CD4-positive, alpha-beta T cell (primary cell): ENCODE measurements at regions not wholly inside any gene's neighbourhood (a gene's known extent, or its start where the extent isn't known, plus 50 kb on each side); places are given as distances from the start of the nearest gene placed in this dataset.

Source experiments
- ATAC-seq: fragments of 200-7000 bp; cut with Tn5 transposase; one replicate; pipeline ENCODE4 v1.10.0; 2022; ENCODE audit warnings: mild to moderate bottlenecking; ENCODE audit not compliant: poor library complexity
- CTCF ChIA-PET: fragments of 350-600 bp; sonication (Branson Sonifier 250); formaldehyde crosslinking; loops from one replicate; lab custom pipeline; 2021; ENCODE audit warnings: antibody characterized with exemption, inconsistent platforms; lab: Charles Lee
- POLR2A ChIA-PET: fragments of 350-600 bp; sonication (Branson Sonifier 250); formaldehyde crosslinking; loops from one replicate; lab custom pipeline; 2021; ENCODE audit warnings: antibody characterized with exemption, inconsistent platforms; lab: Charles Lee
- DNase-seq, 14 experiments: peaks; one replicate each; pipeline ENCODE4 v3.0.0-alpha.2; 2013 to 2020; ENCODE audit warnings: mixed read lengths in 2 of 14
- H3K27ac ChIP-seq, 2 donors: one replicate each; pipeline versions ENCODE4 v1.5.1 to v1.7.0; 2013; ENCODE audit warnings: low read length in 2 of 2, low read depth in 1 of 2, mild to moderate bottlenecking in 1 of 2
- H3K27me3 ChIP-seq, 2 experiments: 1 replicate in 1 of 2; 2 replicates in 1 of 2; pipeline versions ENCODE4 v1.6.1 to v1.7.0; 2013; ENCODE audit warnings: low read length in 2 of 2, control low read depth in 1 of 2, mild to moderate bottlenecking in 1 of 2, moderate library complexity in 1 of 2; ENCODE audit not compliant: insufficient read depth in 2 of 2, control insufficient read depth in 1 of 2
- H3K36me3 ChIP-seq: one replicate; pipeline ENCODE4 v1.6.1; 2013; ENCODE audit warnings: low read length, control low read depth; ENCODE audit not compliant: insufficient read depth
- H3K4me1 ChIP-seq: one replicate; pipeline ENCODE4 v1.6.1; 2013; ENCODE audit warnings: low read length, control low read depth; ENCODE audit not compliant: insufficient read depth
- H3K4me3 ChIP-seq: one replicate; pipeline ENCODE4 v1.5.1; 2013; ENCODE audit warnings: mild to moderate bottlenecking, low read length, moderate library complexity
- H3K9me3 ChIP-seq, 2 experiments: 1 replicate in 1 of 2; 2 replicates in 1 of 2; pipeline versions ENCODE4 v1.6.1 to v1.7.0; 2013; ENCODE audit warnings: low read length in 2 of 2, mild to moderate bottlenecking in 2 of 2, control low read depth in 1 of 2, moderate library complexity in 1 of 2; ENCODE audit not compliant: control insufficient read depth in 1 of 2, insufficient read depth in 1 of 2
- H3K27ac Mint-ChIP-seq: one replicate; pipeline ENCODE4 v1.8.0; 2020; ENCODE audit warnings: mixed read lengths
- H3K27me3 Mint-ChIP-seq: one replicate; pipeline ENCODE4 v1.8.0; 2021; ENCODE audit warnings: mixed read lengths
- H3K36me3 Mint-ChIP-seq: one replicate; pipeline ENCODE4 v1.8.0; 2021; ENCODE audit warnings: low read depth, mixed read lengths
- H3K4me1 Mint-ChIP-seq: one replicate; pipeline ENCODE4 v1.8.0; 2021; ENCODE audit warnings: low read depth, mixed read lengths
- H3K4me3 Mint-ChIP-seq: one replicate; pipeline ENCODE4 v1.8.0; 2020; ENCODE audit warnings: mild to moderate bottlenecking, mixed read lengths
- H3K9me3 Mint-ChIP-seq: one replicate; pipeline ENCODE4 v1.8.0; 2020; ENCODE audit warnings: mixed read lengths
- intact Hi-C, 2 experiments: fragments of 100-400 bp; cut with DNase I in 1 of 2; cut with micrococcal nuclease in 1 of 2; formaldehyde crosslinking; loops; one replicate each; pipeline versions ENCODE4 v1.15.1 to v1.9.0; 2023 to 2025; cut with DNase I, micrococcal nuclease
- TF ChIP-seq, protein P1 (sequence below): fragments of 200-600 bp; IDR thresholded peaks from one replicate; pipeline ENCODE4 v1.8.0; 2022; ENCODE audit warnings: antibody characterized with exemption, mild to moderate bottlenecking

DNA sequence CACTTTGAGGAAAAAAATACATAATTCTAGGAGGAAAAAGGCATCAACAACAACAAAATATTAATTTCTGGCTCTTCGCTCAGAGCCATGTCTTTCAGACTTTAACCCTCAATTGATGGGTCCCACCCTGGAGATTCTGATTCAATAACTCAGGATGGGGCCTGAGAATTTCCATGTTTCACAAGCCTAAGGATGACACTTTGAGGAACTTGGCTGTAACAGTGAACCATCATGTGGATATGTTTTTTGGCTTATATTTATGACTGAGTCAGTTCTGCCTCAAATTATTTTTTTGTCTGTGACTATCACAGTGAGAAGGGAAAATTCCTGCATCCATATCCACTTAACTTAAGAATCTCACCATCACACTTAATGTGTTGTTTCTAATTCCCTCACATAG is 504.6 kb downstream of the RASEF start:
- H3K4me1 Mint-ChIP-seq, result no peaks in the 10 kb centered on the region
- ATAC-seq, result no peak
- no peaks in the 10 kb centered on the region for H3K9me3 ChIP-seq
- no peaks in the 10 kb centered on the region for H3K27me3 Mint-ChIP-seq
- POLR2A ChIA-PET, result no interaction called here
- DNase-seq, result no peak
- H3K36me3 Mint-ChIP-seq, result no peaks in the 10 kb centered on the region
- TF ChIP-seq, protein P1, sequence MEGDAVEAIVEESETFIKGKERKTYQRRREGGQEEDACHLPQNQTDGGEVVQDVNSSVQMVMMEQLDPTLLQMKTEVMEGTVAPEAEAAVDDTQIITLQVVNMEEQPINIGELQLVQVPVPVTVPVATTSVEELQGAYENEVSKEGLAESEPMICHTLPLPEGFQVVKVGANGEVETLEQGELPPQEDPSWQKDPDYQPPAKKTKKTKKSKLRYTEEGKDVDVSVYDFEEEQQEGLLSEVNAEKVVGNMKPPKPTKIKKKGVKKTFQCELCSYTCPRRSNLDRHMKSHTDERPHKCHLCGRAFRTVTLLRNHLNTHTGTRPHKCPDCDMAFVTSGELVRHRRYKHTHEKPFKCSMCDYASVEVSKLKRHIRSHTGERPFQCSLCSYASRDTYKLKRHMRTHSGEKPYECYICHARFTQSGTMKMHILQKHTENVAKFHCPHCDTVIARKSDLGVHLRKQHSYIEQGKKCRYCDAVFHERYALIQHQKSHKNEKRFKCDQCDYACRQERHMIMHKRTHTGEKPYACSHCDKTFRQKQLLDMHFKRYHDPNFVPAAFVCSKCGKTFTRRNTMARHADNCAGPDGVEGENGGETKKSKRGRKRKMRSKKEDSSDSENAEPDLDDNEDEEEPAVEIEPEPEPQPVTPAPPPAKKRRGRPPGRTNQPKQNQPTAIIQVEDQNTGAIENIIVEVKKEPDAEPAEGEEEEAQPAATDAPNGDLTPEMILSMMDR, result no peak
- no peaks in the 10 kb centered on the region for H3K36me3 ChIP-seq
- no peak overlapping the region for H3K4me3 ChIP-seq
- H3K4me3 Mint-ChIP-seq, result no peak overlapping the region
- H3K27ac Mint-ChIP-seq, result no peak overlapping the region
- intact Hi-C loops, result no loop called here
- no peak overlapping the region for H3K27ac ChIP-seq
- H3K27me3 ChIP-seq, result no peaks in the 10 kb centered on the region
- CTCF ChIA-PET, result no interaction called here
- no peaks in the 10 kb centered on the region for H3K4me1 ChIP-seq
- no peaks in the 10 kb centered on the region for H3K9me3 Mint-ChIP-seq

DNA sequence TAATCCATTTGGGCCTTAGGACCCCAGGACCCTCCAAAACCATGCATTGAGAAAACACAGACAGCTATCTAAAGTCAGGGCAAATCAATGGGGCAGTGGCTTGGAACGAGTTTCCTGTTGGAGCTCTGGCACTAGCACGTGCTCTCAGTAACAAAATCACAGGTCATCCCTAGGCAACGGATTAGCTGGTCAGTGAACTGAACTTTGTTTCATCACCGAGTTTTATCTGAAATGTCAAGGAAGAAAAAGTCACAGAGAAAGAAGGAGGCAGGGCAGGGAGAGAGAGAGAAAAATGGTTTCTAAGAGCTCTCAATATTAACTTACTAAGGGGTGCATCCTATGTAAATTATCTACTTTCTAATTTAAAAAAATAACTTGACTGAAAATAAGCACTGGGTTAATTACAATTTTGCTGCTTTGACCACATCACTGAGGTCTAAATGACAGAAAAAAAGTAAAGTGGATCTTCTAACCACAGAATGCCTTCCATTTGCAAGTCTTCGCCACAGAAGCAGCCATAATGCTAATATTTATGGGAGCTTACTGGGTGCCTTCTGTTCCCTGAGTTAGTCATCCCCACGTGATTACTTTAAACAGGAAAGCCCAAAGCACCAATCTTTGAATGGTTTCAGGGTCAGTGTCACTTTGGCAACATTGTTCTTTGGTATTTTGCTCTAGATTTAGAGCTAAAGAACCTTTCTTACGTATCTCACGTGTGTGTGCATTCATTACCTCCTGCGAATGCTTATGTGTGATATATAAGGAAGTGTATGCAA is 503.9 kb downstream of the RASEF start:
- Mint-ChIP-seq H3K36me3 (no peaks in the 10 kb centered on the region), H3K27me3 (no peaks in the 10 kb centered on the region), H3K9me3 (no peaks in the 10 kb centered on the region), H3K27ac (no peak overlapping the region), H3K4me3 (no peak overlapping the region), H3K4me1 (no peaks in the 10 kb centered on the region)
- H3K9me3 ChIP-seq, result no peaks in the 10 kb centered on the region
- ChIA-PET POLR2A (no interaction called here), CTCF (no interaction called here)
- intact Hi-C loops, result no loop called here
- H3K4me3 ChIP-seq, result no peak overlapping the region
- no peaks in the 10 kb centered on the region for H3K4me1 ChIP-seq
- H3K27ac ChIP-seq, result no peak overlapping the region
- no peaks in the 10 kb centered on the region for H3K27me3 ChIP-seq
- DNase-seq (no peak), ATAC-seq (no peak)
- H3K36me3 ChIP-seq, result no peaks in the 10 kb centered on the region
- TF ChIP-seq, protein P1, result no peak

DNA sequence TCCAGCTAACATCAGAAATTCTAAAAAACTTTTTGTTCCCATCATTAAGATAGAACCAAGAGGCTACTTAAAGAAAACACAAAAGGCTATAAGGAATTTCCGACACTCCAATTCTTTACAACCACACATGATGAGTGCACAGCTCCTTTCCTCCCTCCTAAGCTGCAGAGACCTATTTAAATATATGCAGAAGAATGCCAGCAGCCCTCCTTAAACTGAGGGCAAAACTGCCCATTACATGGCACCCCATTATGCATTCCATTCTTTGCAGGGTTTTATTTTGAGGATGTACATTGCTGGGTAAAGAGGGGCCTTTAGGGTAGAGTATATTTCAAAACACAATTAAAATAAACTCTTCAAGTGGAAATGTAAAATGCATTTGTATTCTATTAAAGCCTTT is 502.9 kb downstream of the RASEF start:
- H3K36me3 ChIP-seq, result no peaks in the 10 kb centered on the region
- no peaks in the 10 kb centered on the region for H3K9me3 Mint-ChIP-seq
- CTCF ChIA-PET, result no interaction called here
- ATAC-seq (no peak), DNase-seq (no peak)
- H3K4me1 Mint-ChIP-seq, result no peaks in the 10 kb centered on the region
- no peak overlapping the region for H3K27ac Mint-ChIP-seq
- H3K4me1 ChIP-seq, result no peaks in the 10 kb centered on the region
- no peak overlapping the region for H3K4me3 Mint-ChIP-seq
- no peaks in the 10 kb centered on the region for H3K27me3 ChIP-seq
- TF ChIP-seq, protein P1, result no peak
- no peaks in the 10 kb centered on the region for H3K9me3 ChIP-seq
- intact Hi-C loops, result no loop called here
- POLR2A ChIA-PET, result no interaction called here
- H3K27ac ChIP-seq, result no peak overlapping the region
- no peaks in the 10 kb centered on the region for H3K27me3 Mint-ChIP-seq
- H3K4me3 ChIP-seq, result no peak overlapping the region
- no peaks in the 10 kb centered on the region for H3K36me3 Mint-ChIP-seq
